Fibroblast of peridontal ligament (primary cell): ENCODE measurements at regions not wholly inside any gene's neighbourhood (a gene's known extent, or its start where the extent isn't known, plus 50 kb on each side); places are given as distances from the start of the nearest gene placed in this dataset.

Source experiments
- DNase-seq: peaks from one replicate; pipeline ENCODE4 v3.0.0-alpha.2; 2010; ENCODE audit errors: extremely low read depth

DNA sequence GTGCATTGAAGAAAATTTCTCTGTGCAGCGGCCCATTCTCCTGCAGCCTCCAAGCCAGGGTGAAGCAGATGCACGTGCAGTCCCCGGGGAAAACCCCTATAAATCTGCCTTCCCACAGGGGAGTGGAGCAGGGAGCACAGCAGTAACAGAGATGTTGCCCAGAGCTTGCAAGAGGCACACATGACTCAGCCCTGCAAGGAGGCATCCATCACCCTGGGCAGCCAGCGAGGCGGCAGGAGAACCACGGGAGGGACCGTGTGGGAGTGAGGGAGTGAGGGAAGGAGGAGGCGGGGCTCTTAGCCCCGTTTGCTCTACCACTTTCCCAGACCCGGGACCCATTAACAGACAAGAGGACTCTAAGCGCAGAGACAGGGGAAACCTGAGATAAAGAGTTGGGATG, 96.2 kb upstream of the ARAP3 start:
- no peak for DNase-seq

DNA sequence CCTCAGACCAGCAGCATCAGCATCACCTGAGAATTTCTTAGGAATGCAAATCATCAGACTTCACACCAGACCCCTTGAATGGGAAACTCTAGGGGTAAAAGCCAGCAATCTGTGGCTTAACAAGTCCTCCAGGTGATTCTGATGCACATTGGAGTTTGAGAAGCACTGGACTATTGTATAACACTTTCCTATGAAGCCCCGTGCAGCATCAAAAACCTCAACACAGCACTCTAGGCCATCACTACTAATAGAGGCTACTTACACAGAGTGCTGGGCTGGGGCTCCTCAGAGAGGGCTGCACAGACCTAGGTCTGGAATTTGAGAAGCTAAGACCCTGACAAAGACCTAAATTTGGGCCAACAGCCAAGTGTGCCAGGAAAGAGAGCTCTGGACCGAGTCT, 95.7 kb upstream of the ARAP3 start:
- DNase-seq = no peak

DNA sequence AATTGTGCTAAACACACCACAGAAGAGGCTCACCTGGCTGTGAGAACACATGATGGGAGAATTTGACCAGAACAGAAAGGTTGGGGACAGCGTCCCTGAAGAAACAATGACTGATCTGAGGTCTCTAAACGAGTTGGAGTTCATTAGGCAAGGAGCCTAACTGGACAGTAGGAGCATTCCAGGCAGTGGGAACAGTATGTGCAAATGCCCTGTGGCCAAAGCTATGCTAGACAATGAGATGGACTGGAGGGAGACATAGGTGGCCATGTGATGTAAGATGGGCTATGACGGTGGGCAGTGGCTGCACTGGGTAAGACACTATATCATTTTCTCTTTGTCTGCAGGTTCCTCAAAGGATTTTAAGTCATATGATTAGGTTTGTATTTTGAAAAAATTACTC, 95.1 kb upstream of the ARAP3 start:
- DNase-seq = no peak

DNA sequence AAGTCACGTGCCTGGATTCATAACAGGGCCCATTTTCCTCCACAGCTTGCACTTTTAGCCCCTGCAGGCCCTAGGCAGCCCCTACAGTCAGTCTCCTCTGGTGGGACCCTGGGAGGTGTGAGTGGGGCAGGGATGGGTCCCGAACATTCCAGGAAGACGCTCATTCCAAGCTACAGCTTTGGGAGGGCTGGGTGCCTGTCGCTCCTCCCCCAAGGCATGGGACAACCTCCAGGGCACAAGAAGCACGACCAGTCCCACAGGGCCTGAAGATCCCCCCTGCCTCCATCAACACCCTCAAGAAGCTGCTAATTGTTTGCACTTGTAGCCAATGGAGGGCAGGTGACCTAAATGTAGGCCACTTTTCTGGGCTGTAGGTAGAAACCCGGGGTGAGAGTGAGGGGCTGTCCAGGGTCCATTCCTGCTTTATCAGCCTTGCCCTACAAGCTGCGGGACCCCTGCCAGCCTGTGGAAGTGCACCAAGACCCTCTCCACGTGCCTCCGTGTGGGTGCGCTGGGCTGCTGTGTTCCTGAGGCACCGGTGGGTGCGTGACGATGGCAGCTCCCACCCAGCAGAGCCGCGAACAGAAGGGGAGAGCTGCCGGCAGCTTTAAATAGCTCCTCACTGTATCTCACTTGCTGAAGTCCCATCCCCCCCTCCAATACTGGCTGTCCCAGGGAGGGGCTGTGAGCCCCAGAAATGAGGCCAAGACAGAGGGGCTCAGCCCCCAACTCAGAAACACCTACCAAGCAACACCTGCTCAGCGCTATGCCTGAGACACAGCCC, 91.9 kb upstream of the ARAP3 start:
- DNase-seq = no peak

DNA sequence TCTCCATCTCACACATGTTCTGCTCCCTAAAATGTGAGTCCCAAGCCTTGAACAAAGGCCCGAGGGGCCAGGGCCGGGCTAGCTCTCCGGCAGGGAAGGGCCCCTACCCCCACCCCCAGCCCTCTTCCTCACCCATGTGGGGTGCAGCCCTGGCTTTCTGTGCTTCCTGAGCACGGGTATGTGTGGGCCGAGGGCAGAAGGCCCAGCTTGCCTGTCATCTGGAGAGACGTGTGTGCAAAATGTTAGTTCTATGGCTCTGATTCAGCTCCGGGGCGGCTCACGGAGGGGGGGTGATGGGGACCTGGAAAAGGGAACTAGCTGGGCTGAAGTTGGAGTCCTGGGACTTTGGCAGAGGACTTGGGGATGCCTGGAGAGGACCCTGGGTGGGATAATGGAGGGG, 90.3 kb upstream of the ARAP3 start:
- DNase-seq = no peak

DNA sequence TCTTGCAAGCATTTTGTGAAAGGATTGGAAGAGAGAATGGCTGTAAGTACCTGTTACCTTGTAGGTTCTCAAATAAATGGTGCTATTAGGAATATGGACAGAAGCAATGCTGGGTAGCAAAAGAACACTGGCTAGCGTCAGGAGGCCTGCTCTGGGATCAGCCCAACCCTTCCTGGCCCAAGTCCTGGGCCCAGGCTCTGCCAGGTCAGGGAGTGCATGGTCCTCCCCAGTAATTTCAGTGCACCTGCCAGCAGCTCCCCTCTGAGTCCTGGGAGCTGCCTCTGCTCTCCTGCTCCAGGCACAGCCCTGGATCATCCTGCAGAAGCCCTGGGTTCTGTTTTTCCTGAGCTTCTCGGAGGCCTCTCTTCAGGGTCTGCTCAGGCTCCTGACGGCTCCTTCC, 89.5 kb upstream of the ARAP3 start:
- no peak for DNase-seq

DNA sequence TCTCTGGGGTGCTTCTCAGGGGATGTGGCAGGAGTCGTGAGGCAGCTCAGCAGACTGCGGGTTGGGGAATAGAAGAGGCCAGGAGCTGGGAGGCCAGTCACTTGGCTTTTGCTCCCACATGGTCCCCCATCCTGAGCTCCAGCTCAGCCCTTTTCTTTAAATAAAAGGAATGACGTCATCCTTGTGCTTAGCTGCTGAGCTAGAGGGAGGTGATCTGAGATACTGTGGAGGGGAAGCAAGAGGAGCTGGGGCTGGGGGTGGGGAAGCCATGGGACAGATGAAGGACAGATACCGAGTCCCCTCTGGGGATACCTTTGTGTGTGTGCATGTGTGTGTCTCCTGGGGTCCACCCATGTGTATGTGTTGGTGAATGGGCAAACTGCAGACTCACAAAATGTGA, 89.0 kb upstream of the ARAP3 start:
- no peak for DNase-seq

DNA sequence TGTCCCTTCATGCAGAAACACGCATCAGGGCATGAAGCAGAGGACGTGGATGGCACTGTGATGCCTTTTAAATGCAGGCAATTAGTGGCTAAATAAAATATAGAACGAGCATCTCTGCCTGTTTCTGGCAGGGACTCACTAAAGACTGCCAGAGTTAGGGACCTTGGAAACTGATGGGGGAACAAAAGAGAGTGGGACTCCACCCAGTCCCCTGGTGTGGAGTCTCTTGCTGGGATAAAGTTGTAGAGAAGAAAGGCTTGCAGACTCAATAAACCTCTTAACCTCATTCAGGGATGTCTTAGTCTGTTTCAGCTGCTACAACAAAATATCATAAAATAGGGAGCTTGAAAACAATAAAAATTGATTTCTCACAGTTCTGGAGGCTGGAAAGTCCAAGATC, 87.6 kb upstream of the ARAP3 start:
- no peak for DNase-seq

DNA sequence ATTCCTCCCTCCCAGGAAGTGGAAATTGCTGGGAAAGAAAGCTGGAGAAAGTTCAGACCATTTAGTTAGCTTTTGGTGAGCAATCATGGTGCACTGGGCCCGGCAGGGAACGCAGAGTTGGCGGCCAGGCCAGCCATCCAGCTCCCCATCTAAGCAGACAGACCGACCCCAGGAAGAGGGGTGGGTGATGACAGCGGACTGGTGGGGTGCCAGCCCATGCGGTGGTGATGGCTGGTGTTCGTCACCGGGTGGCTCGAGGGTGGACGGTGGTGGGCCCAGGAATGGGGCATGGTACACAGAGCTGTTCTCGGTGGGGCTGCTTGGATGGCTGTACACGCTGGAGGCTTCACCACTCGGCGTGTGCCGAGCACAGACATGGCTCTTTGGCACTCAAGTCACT, 85.6 kb upstream of the ARAP3 start:
- DNase-seq = no peak

DNA sequence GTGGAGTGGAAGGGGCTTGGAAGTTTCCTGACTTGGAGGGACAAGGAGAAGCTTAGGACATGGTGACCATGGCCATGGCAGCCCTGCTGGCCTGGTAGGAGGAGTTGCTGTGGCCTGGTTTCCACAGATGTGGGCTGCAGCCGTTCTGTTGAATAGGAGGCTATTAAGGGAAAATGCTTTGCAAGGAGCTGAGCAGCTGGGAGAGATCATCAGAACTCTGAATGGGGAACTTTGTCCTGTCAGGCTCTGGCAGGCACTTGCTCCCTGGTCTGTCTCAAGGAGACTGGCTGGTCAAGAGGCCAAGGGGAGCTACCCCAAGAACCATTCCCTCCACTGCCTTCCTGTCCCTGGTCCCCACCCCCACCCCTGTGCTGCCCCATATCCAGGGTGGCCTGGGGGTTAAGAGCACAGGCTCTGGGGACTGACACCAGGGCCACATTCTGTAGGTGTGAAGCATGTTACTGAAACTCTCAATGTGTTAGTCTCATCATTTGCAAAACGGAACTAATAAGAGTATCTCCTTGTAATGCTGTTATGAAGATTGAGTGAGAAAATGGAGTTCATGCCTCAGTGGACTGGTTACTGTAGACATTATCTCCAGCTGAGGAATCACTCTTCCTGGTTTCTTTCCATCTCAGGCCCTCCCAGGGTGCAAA, 84.0 kb upstream of the ARAP3 start:
- no peak for DNase-seq

DNA sequence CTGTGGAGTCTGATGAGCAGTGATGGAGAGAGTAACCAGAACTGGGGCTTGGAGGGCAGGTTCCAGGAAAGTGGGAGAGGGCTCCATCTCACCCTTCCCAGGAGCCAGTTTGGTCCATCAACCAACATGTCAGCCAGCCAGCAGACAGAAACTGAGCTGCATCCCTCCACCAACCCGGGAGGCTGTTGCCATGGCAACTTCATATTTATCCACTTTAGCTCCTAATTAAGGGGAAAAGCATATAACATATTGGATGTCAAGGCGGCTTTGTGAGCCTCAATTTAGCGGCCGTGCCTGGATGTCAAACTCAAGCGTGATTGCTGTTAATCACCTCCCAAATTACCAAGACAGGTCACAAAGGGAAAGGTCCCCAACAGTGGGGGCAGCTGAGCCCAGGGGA, 81.5 kb upstream of the ARAP3 start:
- DNase-seq = no peak

DNA sequence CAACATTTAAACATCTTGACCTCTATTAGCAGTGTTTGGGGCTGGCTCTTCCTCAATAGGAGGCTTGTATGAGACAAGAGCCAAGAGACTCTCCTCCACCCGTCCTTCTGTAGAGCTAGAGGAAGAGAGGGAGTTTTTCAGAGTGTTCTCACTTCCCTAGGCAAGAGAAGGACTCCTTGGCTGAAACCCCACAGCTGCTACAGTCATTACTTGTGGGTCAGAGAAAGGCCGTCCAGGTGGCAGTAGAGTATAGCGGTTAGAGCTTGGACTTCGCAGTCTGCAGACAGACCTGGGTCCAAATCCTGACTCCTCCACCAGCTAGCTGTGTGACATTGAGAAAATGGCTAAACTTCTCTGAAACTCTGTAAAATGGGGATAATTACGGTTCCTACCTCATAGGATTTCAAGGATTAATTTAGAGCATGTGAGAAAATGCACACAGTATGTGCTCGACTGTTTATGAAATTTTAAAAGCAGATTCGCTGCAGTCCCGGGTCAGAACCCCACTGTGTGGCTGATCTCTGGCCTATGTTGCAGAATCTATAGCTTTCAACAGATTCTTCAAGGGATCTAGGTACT, 80.8 kb upstream of the ARAP3 start:
- no peak for DNase-seq

DNA sequence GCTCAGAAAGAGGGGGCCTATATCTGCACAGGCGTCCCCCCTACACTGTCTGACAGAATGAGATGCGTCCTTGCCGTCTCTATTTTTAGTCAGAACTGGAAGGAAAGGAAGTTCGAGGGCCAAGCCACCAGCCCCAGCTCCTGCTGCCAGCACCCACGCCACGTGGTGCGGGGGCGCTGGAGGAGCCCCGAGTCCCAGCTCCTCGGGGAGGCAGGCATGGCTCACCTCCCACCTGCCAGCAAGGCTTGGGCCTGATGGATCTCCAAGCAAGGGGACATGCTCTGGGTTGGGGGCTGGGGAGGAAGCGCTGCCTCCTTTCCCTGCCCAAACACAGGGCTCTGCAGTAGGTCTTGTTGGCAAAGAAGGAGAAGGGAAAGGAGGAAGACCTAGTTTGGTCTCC, 80.3 kb upstream of the ARAP3 start:
- DNase-seq = no peak

DNA sequence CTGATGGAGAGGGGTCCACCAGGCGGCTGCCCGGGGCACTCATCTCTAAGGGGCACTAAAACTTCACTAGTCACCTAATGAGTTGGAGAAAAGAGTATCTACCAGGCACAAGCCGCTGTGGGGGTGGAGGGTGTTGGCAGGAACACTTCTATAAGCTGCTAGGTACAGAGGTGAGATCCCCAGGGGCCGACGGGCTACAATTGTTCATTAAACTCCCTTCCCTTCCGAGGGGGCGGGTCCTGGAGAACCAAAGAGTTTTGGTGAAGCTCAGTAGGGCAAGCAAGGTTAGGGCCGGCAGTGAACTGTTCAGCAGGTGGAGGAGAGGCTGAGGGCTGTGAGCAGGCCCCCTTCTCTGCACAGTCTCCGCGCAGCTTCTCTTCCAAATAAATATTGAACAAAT, 78.7 kb upstream of the ARAP3 start:
- DNase-seq = no peak

DNA sequence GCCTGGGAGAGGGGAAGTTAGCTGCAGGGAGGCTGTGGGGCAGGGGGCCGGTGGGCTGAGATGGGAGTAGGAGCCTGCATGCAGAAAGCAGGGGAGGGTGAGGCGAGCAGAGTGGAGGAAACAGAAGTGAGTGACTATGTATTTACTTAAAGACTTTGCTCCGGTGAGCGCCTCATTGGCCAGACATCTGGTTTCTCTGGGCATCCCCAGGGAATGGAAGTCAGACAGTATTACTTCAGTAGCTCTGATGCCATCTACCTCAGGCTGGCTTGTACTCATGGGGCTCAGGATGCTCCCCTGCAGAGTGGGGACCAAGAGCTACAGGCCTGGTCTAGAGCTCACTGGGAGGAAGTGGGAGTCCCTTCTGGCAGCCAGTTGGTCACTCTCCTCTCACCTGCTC, 78.2 kb upstream of the ARAP3 start:
- no peak for DNase-seq

DNA sequence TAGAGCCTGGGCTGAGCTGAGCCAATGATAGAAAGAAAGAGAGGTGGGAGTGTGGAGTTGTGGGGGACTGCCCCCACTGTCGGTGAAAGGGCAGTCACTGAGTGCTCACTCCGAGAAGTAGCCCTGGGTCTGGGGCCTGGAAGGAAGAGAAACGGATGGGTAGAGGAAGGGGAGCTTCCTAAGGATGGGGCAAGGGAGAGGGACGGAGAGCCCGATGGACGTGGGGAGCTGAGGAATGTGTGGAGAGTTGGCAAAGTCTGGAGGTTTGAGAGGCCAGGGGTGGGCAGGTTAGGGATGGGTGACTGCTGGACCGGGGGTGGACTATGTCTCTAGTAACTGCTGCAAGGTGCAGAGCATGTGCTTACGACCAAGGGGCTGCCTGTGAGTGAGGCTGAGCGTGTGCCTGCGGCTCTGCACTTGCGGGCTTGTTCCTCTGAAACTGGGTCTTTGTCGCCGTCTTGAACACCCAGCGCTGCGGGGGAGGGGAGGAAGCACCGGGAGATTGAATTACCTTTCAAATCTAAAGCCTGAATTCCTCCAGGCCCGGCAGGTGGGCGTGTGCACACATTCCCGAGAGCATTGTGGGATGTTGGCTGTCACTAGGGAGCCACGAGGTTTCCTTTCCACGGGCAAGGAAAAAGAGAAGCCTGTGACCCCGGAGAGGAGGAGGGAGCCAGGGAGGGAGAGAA, 76.4 kb upstream of the ARAP3 start:
- DNase-seq = no peak

DNA sequence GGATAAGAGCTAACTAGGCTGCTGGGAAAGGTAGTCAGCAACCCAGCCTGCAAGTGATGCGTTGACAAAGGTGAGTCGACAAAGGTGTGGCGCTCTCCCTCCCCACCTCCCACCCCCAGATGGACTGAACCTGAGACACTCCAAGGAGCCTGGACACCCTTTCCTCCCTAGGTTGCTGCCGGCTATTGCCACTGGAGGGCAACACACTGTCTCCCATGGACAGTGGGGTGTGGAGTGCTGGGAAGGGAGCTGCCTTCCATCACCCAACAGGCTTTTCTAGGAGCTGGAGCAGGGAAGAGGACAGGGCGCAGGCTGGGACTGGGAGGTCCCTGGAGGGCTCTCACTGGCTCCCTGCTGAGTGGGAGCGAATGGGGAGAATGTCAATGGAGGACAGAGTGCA, 75.4 kb upstream of the ARAP3 start:
- DNase-seq = peak; percentile 8

DNA sequence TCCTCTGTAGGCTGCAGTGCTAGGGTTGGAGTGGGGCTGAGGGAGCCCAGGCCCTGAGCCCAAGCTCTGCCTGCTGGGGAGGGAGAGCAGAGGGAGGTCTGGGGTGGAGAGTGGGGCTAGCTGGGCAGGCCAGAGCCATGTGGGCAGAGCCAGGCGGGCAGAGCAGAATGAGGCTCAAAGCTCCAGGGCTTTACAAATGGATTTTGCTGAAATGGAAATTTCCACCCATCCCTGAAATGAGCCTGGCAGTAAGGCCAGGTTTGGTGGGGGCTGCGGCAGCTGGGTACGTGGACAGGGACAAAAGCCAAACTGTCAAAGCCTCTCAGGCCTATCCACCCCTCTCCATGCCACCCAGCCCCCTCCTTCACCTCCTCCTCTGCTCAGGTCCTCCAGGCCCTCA, 74.2 kb upstream of the ARAP3 start:
- no peak for DNase-seq

DNA sequence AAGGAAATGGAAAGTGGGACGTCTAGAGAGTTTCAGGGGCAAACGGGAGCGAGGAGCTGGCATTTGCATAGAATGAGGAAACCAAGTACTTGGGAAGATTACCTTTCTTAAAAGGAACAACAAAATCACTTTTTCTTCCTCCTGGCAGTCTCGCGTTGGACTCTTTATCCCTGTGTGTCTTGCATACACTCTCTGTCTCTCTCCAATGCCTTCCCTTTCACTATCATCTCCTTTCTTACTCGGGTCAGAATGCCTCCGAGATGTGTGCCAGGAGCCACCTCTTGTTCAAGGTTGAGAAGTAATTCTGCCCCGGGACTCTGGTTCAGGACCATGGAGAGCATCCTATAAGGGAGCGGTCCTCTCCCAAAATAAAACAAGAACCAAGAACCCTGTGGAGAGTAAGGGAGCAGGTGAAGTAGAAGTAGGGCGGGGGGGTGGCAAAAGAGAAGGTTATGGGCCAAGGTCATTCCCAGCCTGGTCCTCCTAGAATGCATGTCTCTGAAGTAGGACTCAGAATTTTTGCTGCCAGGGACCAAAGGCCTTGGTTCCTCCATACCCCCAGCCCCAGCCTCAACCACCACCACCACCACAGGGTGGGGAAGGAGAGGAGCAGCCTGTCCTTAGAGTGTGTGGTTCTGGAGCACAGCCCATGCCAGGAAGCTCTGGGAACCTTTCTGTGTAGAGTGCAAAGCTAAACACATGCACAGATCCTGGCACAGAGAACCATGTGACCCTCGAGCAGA, 72.1 kb upstream of the ARAP3 start:
- peak; percentile 47 for DNase-seq

DNA sequence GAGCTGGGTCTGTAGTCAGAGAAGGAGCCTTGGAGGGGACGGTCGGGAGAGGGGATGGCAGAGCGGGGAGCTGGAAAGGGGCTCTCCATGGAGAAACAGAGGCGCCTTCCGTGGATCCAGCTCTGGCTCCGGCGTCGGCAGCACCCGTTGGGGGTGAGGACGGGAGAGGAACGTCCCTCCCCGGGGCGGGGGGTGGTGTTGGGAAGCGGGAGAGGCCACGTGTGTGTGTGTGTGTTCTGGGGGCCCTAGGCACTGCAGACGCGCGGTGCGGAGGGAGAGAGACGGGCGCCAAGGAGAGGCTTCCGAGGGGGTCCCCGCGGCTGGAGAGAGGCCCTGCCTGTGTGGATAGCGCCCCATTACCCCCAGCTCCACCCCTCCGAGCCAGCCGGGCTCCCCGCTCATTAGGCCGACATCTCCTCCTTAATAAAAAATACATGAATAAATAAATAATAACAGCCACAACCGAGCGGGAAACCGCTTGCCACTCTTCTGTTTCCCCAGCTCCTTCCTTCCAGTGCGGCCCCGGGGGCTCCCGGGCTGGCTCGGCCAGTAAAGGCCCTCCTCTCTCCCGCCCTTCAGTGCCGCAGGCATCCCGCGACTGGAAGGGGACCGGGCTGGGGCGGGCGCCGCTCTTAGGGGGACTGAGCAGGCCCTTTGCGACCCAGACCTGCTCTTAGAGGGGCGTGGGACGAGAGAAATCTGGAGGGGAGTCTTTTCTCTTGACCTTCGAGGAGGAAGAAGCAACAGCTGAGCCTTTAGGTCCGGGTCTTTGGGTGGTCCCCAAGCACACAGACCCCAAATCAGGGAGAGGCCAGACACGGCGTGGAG, 71.3 kb upstream of the ARAP3 start:
- DNase-seq = no peak
